HL-60 (cell line): ENCODE measurements at regions not wholly inside any gene's neighbourhood (a gene's known extent, or its start where the extent isn't known, plus 50 kb on each side); places are given as distances from the start of the nearest gene placed in this dataset.

ENCODE experiments used
- DNase-seq, 2 experiments: peaks; one replicate each; pipeline ENCODE4 v3.0.0-alpha.2; 2010 to 2020; ENCODE audit warnings: low read depth in 1 of 2, low spot score in 1 of 2
- H3K27ac ChIP-seq: fragments of 250-450 bp; sonication (Bioruptor Pico); replicated peaks from 2 replicates; pipeline ENCODE4 v1.5.1; 2020; ENCODE audit warnings: mild to moderate bottlenecking, moderate library complexity
- H3K27me3 ChIP-seq: fragments of 250-450 bp; sonication (Bioruptor Pico); 2 replicates; pipeline ENCODE4 v1.5.1; 2021; ENCODE audit warnings: mild to moderate bottlenecking, moderate library complexity; ENCODE audit not compliant: insufficient read depth, poor library complexity, severe bottlenecking
- H3K4me3 ChIP-seq: replicated peaks from 2 replicates; pipeline ENCODE4 v1.5.1; 2011; ENCODE audit warnings: mild to moderate bottlenecking, control low read depth, low read length; ENCODE audit not compliant: insufficient read depth
- GABPA ChIP-seq: IDR thresholded peaks from 2 replicates; pipeline ENCODE4 v1.6.1; 2012; ENCODE audit warnings: low read depth
- POLR2AphosphoS5 ChIP-seq: IDR thresholded peaks from 2 replicates; pipeline ENCODE4 v1.6.1; 2012; ENCODE audit warnings: low read depth
- SPI1 ChIP-seq: IDR thresholded peaks from 2 replicates; pipeline ENCODE4 v1.6.1; 2012; ENCODE audit warnings: low read depth, mild to moderate bottlenecking, borderline replicate concordance
- TF ChIP-seq, protein P1 (sequence below): IDR thresholded peaks from one replicate; pipeline ENCODE4 v1.5.1; 2011; ENCODE audit warnings: low read length, control low read depth, inconsistent platforms; ENCODE audit not compliant: insufficient read depth
- TF ChIP-seq, protein P2 (sequence below): IDR thresholded peaks from 2 replicates; pipeline ENCODE4 v1.6.1; 2012; ENCODE audit warnings: low read depth; ENCODE audit not compliant: insufficient replicate concordance

DNA sequence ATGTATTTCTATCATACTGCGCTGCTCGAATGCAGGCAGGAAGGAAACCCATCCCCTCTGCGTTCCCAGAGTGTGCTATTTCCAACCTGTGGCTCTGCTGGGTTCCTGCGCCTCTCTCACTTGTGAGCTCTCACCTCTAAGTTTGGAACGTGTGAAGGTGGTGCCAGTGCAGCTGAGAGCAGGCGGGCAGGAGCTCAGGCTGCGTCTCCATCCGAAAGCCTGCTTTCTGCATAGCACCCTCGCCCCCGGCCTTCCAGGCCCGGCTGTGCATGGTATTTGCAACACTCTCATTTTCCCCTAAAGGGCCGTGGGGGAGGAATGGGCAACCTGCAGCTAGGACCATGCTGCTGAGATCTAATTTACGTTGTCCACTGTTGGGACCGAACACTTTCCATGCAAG lies 288.0 kb upstream of the TSHZ2 start:
- peaks cover 4% of the 10 kb centered on the region for H3K27me3 ChIP-seq
- no peak for TF ChIP-seq SPI1
- TF ChIP-seq, protein P1, sequence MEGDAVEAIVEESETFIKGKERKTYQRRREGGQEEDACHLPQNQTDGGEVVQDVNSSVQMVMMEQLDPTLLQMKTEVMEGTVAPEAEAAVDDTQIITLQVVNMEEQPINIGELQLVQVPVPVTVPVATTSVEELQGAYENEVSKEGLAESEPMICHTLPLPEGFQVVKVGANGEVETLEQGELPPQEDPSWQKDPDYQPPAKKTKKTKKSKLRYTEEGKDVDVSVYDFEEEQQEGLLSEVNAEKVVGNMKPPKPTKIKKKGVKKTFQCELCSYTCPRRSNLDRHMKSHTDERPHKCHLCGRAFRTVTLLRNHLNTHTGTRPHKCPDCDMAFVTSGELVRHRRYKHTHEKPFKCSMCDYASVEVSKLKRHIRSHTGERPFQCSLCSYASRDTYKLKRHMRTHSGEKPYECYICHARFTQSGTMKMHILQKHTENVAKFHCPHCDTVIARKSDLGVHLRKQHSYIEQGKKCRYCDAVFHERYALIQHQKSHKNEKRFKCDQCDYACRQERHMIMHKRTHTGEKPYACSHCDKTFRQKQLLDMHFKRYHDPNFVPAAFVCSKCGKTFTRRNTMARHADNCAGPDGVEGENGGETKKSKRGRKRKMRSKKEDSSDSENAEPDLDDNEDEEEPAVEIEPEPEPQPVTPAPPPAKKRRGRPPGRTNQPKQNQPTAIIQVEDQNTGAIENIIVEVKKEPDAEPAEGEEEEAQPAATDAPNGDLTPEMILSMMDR = no peak
- TF ChIP-seq, protein P2, sequence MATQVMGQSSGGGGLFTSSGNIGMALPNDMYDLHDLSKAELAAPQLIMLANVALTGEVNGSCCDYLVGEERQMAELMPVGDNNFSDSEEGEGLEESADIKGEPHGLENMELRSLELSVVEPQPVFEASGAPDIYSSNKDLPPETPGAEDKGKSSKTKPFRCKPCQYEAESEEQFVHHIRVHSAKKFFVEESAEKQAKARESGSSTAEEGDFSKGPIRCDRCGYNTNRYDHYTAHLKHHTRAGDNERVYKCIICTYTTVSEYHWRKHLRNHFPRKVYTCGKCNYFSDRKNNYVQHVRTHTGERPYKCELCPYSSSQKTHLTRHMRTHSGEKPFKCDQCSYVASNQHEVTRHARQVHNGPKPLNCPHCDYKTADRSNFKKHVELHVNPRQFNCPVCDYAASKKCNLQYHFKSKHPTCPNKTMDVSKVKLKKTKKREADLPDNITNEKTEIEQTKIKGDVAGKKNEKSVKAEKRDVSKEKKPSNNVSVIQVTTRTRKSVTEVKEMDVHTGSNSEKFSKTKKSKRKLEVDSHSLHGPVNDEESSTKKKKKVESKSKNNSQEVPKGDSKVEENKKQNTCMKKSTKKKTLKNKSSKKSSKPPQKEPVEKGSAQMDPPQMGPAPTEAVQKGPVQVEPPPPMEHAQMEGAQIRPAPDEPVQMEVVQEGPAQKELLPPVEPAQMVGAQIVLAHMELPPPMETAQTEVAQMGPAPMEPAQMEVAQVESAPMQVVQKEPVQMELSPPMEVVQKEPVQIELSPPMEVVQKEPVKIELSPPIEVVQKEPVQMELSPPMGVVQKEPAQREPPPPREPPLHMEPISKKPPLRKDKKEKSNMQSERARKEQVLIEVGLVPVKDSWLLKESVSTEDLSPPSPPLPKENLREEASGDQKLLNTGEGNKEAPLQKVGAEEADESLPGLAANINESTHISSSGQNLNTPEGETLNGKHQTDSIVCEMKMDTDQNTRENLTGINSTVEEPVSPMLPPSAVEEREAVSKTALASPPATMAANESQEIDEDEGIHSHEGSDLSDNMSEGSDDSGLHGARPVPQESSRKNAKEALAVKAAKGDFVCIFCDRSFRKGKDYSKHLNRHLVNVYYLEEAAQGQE = no peak
- no peak for TF ChIP-seq GABPA
- TF ChIP-seq POLR2AphosphoS5 = no peak
- H3K27ac ChIP-seq = no peak overlapping the region
- DNase-seq = no peak
- no peak overlapping the region for H3K4me3 ChIP-seq

DNA sequence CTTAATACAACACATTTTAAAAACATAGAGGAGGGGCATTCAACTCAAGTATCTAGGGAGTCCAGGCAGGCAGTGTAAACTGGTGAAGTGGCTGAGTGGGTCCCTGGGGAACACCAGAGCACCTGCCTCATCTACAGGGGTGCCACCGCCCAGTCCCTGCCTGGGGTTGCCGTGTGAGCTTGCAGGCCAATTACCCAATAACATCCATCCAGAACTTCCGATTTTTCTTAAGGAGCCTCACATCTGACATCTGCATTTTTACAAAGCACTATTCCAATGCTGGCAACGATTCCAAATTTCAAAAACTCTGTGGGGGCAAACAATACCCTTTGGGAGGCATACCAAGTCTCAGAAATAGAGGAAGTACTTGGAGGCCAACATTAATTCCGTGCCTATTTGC lies 288.4 kb upstream of the TSHZ2 start:
- Histone ChIP-seq H3K27me3 (peaks cover 4% of the 10 kb centered on the region), H3K4me3 (no peak overlapping the region), H3K27ac (no peak overlapping the region)
- DNase-seq = peak in 1 of 2 experiments; percentile 41
- TF ChIP-seq SPI1 (no peak), POLR2AphosphoS5 (no peak), GABPA (no peak)
- TF ChIP-seq, protein P1 = no peak
- TF ChIP-seq, protein P2 = no peak

DNA sequence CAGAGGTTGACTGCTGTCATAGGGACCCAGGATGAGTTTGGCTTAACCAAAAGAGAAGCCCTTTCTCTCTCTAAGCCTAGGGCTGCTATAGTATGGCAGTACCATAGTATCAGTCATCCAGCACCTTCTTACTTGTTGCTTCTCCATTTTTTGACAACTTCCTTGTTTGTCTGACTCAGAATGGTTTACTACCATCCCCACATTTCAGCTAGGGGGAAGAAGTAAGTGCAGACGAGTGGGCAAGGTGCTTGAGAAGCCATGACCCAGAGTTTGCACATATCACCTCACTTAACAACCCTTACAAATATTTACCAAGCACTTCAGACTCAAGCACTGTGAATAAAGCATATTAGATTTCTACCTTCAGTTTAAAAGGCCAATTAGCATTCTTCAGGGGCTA lies 289.9 kb upstream of the TSHZ2 start:
- TF ChIP-seq POLR2AphosphoS5 (no peak), SPI1 (no peak), GABPA (no peak)
- TF ChIP-seq, protein P1 = no peak
- TF ChIP-seq, protein P2 = no peak
- peak in 1 of 2 experiments; percentile 28 for DNase-seq
- Histone ChIP-seq H3K27me3 (peaks cover 4% of the 10 kb centered on the region), H3K4me3 (no peak overlapping the region), H3K27ac (no peak overlapping the region)
